GM12875 (cell line): ENCODE measurements at regions not wholly inside any gene's neighbourhood (a gene's known extent, or its start where the extent isn't known, plus 50 kb on each side); places are given as distances from the start of the nearest gene placed in this dataset.

Experiments used
- H3K4me3 ChIP-seq: one replicate; pipeline ENCODE4 v1.5.1; 2011; ENCODE audit warnings: low read depth, low read length, control low read depth
- TF ChIP-seq, protein P1 (sequence below): IDR thresholded peaks from 2 replicates; pipeline ENCODE4 v1.5.1; 2011; ENCODE audit warnings: low read depth, mild to moderate bottlenecking, control low read depth, inconsistent platforms, low read length, moderate library complexity, borderline replicate concordance; ENCODE audit not compliant: insufficient read depth

DNA sequence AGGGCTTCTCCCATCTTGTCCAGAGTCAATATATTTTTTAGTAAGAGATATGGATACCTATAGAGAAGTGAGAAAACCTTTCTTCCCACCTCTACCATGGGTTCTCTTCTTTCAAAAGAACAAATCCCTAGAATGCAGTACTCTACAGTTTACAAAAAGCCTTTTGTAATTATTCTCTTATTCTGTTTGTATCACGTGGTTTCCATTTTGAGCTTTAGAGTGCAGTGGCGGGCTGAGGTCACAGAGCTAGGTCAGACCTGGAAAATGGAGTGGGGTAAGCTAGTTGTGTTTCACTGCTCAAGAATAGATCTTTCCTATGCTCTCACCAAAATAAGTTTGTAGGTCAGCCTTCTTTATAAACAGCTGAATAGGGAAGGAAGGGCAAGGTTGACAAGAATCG lies 85.3 kb upstream of the MAF start:
- TF ChIP-seq, protein P1, sequence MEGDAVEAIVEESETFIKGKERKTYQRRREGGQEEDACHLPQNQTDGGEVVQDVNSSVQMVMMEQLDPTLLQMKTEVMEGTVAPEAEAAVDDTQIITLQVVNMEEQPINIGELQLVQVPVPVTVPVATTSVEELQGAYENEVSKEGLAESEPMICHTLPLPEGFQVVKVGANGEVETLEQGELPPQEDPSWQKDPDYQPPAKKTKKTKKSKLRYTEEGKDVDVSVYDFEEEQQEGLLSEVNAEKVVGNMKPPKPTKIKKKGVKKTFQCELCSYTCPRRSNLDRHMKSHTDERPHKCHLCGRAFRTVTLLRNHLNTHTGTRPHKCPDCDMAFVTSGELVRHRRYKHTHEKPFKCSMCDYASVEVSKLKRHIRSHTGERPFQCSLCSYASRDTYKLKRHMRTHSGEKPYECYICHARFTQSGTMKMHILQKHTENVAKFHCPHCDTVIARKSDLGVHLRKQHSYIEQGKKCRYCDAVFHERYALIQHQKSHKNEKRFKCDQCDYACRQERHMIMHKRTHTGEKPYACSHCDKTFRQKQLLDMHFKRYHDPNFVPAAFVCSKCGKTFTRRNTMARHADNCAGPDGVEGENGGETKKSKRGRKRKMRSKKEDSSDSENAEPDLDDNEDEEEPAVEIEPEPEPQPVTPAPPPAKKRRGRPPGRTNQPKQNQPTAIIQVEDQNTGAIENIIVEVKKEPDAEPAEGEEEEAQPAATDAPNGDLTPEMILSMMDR, result no peak

GRCh38 chr16:79679334-79679733 lies 78.8 kb upstream of the MAF start:
- TF ChIP-seq, protein P1, result no peak
- no peak overlapping the region for H3K4me3 ChIP-seq

More for the DNA sequence above, 85.3 kb upstream of the MAF start:
- H3K4me3 ChIP-seq, result no peak overlapping the region

DNA sequence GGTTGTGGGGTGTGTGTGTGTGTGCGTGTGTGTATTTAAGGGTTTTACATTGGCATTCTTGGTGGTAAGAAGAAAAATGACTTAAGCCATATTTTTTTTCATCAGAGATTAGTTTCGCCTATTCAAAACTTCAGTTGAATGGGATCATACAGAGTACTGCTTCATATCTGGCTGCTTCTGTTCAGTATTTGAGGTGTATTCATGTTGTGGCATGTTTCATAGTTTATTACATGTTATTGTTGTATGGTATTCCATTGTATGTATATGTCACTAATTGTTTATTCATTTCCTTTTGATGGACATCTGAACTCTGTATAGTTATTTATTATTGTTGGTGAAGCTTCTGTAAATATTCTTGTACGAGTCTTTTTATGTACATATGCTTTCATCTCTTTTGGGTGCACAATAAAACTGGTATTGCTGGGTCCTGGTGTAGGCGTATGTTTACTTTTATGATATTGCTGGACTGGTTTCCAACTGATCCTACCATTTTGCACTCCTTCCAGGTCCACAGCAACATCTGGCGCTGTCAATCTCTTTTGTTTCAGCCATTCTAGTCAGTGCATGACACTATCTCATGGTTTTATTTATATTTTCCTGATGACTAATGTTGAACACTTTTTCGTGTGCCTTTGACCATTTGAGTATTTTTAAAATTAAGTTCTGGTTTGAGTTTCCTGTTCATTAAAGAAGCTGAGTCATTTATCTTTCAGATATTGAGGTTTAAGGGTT lies 77.4 kb upstream of the MAF start:
- H3K4me3 ChIP-seq, result no peak overlapping the region
- TF ChIP-seq, protein P1, result no peak

DNA sequence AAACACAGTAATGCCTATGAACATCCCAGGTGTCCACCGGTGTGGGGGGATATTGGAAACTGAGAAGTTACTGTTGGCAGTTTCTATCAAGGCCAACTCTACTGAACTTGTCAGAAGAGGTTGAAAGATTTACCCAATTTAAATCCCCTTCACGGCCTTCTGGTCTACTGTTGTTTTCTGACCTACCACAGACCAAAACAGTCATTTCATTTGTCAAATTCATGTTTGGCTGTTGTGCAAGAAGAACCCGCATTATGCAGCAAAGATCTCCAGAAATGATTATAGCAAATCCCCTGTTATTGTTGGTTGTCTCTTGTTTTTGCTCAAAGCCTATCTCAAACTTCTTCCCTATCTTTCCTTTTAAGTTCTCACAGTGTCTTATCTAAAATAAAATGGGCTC lies 73.1 kb upstream of the MAF start:
- TF ChIP-seq, protein P1, result no peak

DNA sequence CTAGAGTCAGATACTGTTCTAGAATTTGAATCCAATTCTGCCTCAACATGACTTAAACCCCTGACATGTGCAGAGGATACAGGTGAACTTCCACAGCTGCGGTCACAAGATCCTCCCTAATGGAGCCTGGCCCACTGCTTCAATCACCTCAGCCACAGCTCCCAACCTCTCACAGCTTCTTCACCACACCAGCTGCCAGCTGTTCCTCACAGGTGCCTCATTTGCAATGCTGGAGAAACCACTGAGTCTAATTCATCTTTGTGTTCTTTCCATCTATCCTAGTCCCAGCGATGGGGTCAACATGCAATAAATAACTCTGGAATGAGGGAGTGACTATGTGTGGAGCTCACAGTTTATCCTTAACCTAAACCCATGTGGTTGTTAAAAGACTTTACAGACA lies 72.0 kb upstream of the MAF start:
- H3K4me3 ChIP-seq, result no peak overlapping the region
- TF ChIP-seq, protein P1, result no peak

More for the DNA sequence above, 73.1 kb upstream of the MAF start:
- no peak overlapping the region for H3K4me3 ChIP-seq

- TF ChIP-seq, protein P1, result no peak
- H3K4me3 ChIP-seq, result no peak overlapping the region
Measured at GRCh38 chr16:79668502-79668901, 68.0 kb upstream of the MAF start.

DNA sequence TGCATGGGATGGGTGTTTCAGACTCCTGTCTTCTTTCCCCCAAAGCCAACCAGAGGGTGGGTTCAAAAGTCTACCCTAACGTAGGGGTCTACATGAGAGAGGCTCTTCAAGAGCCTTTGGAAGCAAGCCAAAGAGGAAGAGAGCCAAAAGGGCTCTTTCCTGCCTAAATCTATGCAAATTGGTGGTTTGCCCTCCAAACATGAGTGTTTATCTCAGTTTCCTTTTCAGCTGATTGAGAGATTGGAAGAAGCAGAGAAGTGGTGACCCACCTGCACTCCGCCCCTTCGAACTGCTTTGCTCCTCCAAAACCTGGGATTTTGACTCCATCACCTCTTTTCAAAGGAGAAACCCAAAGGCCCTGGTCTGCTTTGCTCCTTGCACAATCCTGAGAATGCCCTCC lies 65.4 kb upstream of the MAF start:
- no peak overlapping the region for H3K4me3 ChIP-seq
- TF ChIP-seq, protein P1, result no peak
